ENCODE measurements at regions not wholly inside any gene's neighbourhood (a gene's known extent, or its start where the extent isn't known, plus 50 kb on each side); places are given as distances from the start of the nearest gene placed in this dataset.
"Not testable (repeated sequence)": the region's sequence is repeated elsewhere in the genome, so short reads cannot be mapped to it uniquely, and the experiment has no call there.

DNA sequence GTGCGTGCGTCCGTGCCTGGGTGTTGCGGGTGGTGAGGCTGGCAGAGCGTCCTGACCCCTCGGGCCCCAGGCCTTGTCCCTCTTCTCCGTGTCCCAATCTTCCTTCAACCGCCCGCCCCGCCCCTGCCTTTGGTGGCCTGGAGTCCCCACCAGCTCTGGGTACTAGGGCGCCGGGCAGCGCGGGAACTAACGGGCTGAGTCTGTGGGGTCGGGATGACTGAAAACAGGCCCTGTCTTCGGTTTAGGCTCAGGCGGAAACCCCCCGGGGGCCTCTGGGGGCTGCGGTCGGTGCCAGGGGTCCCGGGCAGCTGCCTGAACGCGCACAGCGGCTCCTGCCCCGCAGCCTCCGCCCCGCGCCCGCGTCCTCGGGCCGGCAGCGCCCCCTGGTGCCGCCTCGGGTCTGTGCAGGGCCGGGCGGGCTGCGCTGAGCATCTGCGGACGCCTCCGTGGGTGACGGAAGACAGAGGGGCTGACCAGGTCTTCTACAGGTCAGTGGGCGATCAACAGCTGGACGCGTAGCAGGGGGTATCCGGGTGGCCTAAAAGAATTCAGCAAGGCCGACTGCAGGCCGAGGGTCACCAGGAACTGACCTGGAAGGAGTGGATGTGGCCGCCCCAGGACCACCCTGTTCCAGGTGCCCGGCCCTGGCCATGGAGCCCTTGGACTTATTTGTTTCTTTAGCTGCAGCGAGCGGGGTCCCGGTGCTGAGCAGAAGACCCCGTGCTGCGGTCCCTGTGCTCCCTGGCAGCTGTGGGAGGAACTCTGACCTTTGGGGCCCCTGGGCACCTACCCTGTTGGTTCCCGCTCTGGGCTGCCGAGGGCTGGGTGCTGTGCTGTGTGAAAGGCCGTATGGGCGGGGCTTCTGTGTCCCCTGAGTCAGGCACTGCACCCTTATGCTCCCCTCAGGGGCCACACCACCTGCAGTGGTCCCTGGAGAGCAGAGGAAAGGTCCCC lies 130.2 kb upstream of the LPCAT1 start:
- H3K9me3 ChIP-seq (replicated peaks in 1 of 3); H3K4me3 ChIP-seq; H3K4me1 ChIP-seq (replicated peaks in 1 of 2); H3K36me3 ChIP-seq (replicated peaks in 1 of 2); H3K27ac ChIP-seq; intact Hi-C loops (cut with DNase I): not testable (repeated sequence)
- TF ChIP-seq, protein P1, sequence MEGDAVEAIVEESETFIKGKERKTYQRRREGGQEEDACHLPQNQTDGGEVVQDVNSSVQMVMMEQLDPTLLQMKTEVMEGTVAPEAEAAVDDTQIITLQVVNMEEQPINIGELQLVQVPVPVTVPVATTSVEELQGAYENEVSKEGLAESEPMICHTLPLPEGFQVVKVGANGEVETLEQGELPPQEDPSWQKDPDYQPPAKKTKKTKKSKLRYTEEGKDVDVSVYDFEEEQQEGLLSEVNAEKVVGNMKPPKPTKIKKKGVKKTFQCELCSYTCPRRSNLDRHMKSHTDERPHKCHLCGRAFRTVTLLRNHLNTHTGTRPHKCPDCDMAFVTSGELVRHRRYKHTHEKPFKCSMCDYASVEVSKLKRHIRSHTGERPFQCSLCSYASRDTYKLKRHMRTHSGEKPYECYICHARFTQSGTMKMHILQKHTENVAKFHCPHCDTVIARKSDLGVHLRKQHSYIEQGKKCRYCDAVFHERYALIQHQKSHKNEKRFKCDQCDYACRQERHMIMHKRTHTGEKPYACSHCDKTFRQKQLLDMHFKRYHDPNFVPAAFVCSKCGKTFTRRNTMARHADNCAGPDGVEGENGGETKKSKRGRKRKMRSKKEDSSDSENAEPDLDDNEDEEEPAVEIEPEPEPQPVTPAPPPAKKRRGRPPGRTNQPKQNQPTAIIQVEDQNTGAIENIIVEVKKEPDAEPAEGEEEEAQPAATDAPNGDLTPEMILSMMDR (IDR thresholded peaks at IDR 0.05) = peak in 5 of 6 experiments; percentile 6 to 76 (median 40)
- peaks cover 29% of the 10 kb centered on the region for H3K27me3 ChIP-seq
- peak in 3 of 7 donors; percentile 23 to 48 (median 36) for DNase-seq
- 0 to 30% (median 6%) methylated on average over 3 to 47 of the region's 60 CpGs for WGBS, 4 donors

DNA sequence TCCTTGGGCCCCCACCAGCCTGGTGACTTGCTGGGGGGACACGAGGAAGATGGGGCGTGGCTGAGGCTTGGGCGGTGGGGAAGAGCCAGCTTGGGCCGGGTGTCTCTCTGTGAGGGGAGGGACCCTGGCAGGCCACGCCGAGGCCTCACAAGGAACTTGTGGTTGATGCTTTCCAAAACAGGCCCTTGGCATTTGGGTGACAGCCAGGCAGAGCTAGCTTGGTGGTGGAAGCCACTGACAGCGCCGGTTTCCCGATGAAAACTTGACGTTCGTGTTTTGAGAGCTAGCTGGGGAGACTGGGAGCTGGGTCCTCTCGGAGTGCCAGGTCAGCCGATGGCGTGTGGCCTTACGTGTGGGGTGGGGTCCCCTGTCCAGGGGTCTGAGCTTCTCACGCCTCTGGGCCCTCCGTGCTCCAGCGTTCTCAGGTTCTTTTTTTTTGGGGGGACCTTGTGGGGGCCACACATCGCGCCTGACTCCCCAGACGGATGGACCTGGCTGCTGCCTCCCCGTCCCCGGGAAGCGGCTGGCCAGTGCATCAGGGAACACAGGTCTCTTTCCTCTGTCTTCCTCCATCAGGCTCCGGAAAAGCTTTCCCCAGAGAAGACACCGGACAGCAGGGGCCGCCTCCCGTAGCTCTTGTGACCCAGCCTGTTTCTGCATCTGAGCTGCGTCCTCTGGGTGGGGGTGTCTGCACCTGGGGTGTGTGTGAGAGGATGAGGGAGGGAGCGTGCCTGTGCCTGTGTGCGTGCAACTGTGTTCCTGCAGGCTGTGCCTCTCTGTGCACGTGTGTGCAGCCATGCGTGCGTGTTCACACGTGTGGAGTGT lies 129.3 kb upstream of the LPCAT1 start:
- TF ChIP-seq POLR2A (IDR thresholded peaks at IDR 0.05) = no peak
- TF ChIP-seq, protein P1 (IDR thresholded peaks at IDR 0.05) = no peak
- WGBS, 4 donors = 23 to 42% (median 32%) methylated on average over 13 to 35 of the region's 35 CpGs
- Histone ChIP-seq H3K4me3 (no peak overlapping the region), H3K27ac (no peak overlapping the region), H3K4me1 (replicated peaks in 1 of 2) (no peaks in the 10 kb centered on the region), H3K36me3 (replicated peaks in 1 of 2) (no peaks in the 10 kb centered on the region), H3K9me3 (replicated peaks in 1 of 3) (no peaks in the 10 kb centered on the region), H3K27me3 (peaks cover 29% of the 10 kb centered on the region)
- intact Hi-C loops (cut with DNase I) = no loop called here
- peak in 2 of 7 donors; percentile 23 to 37 for DNase-seq

- H3K4me3 ChIP-seq = no peak overlapping the region
- no peak overlapping the region for H3K27ac ChIP-seq
- TF ChIP-seq, protein P1 (IDR thresholded peaks at IDR 0.05) = no peak
- no peak for TF ChIP-seq POLR2A (IDR thresholded peaks at IDR 0.05)
- H3K36me3 ChIP-seq (replicated peaks in 1 of 2) = no peaks in the 10 kb centered on the region
- intact Hi-C loops (cut with DNase I) = no loop called here
- 50 to 54% (median 52%) methylated on average over 7 to 13 of the region's 13 CpGs for WGBS, 4 donors
- H3K4me1 ChIP-seq (replicated peaks in 1 of 2) = no peaks in the 10 kb centered on the region
- peak in 1 of 7 donors; percentile 8 for DNase-seq
- H3K9me3 ChIP-seq (replicated peaks in 1 of 3) = no peaks in the 10 kb centered on the region
- H3K27me3 ChIP-seq = peaks cover 29% of the 10 kb centered on the region
Measured at GRCh38 chr5:1651971-1652872, 128.5 kb upstream of the LPCAT1 start.

Measured in adrenal gland (tissue), 9 donors.